ENCODE measurements at regions not wholly inside any gene's neighbourhood (a gene's known extent, or its start where the extent isn't known, plus 50 kb on each side); places are given as distances from the start of the nearest gene placed in this dataset.

GRCh38 chr1:191034132-191034531 lies 556.5 kb upstream of the BRINP3 start:
- intact Hi-C loops (cut with micrococcal nuclease) (no loop called here), in situ Hi-C loops (cut with MboI; ENCODE audit: low sequenced_read_pairs) (no loop called here), dilution Hi-C loops (cut with HindIII; ENCODE audit: low sequenced_read_pairs, unreplicated experiment) (no loop called here)
- no peak overlapping the region for H4K8ac ChIP-seq (ENCODE audit: low read depth in 2 of 2, low read length in 2 of 2)
- H2BK5ac ChIP-seq (ENCODE audit: low read depth, low read length, poor library complexity, severe bottlenecking): no peak overlapping the region
- no peak overlapping the region for H2BK120ac ChIP-seq (ENCODE audit: low read depth, low read length)
- ChIA-PET POLR2A (ENCODE audit: unreplicated experiment) (no interaction called here), CTCF (interaction anchor here (0.7 kb wide), 1 partner anchor 619 kb away, joined by 4 read pairs; no protein-coding TSS in a partner anchor)
- no peaks in the 10 kb centered on the region for H3K9me3 ChIP-seq (ENCODE audit: control insufficient read depth, insufficient read depth, low read length)
- no peaks in the 10 kb centered on the region for H4K20me1 ChIP-seq (ENCODE audit: insufficient read depth, low read length)
- no peak overlapping the region for H2AFZ ChIP-seq (replicated peaks; ENCODE audit: low read length, poor library complexity)
- H4K5ac ChIP-seq (ENCODE audit: low read depth, low read length): no peak overlapping the region
- no peak overlapping the region for H3K27ac ChIP-seq (ENCODE audit: insufficient read depth, low read length)
- no peaks in the 10 kb centered on the region for H3K27me3 ChIP-seq (ENCODE audit: control insufficient read depth, insufficient read depth, low read length)
- no peaks in the 10 kb centered on the region for H3K9me1 ChIP-seq (ENCODE audit: insufficient read depth, low read length)
- H3K14ac ChIP-seq (replicated peaks; ENCODE audit: low read depth, low read length): no peak overlapping the region
- no peaks in the 10 kb centered on the region for H3K79me1 ChIP-seq (ENCODE audit: low read depth in 1 of 2, low read length in 2 of 2)
- H3K4me1 ChIP-seq (ENCODE audit: control insufficient read depth, insufficient read depth, low read length): no peaks in the 10 kb centered on the region
- H3K18ac ChIP-seq (ENCODE audit: low read depth, low read length): no peak overlapping the region
- WGBS, 2 experiments (ENCODE audit: extremely low coverage in 2 of 2, insufficient read length in 1 of 2): 67% methylated on average over 1 of the region's 2 CpGs; no CpG with 5 or more reads in 1 of the 2 experiments
- no peak overlapping the region for H2AK9ac ChIP-seq (replicated peaks; ENCODE audit: low read depth, low read length, poor library complexity)
- H3K4ac ChIP-seq (ENCODE audit: low read depth, low read length): no peak overlapping the region
- no peak for DNase-seq
- no peak for ATAC-seq (ENCODE audit: low read depth)
- H3K4me2 ChIP-seq (ENCODE audit: low read depth, low read length): no peak overlapping the region
- TF ChIP-seq MAZ (IDR thresholded peaks at IDR 0.05; ENCODE audit: borderline replicate concordance, low read depth, low read length) (no peak), POLR2A (IDR thresholded peaks at IDR 0.05; ENCODE audit: low read depth, low read length) (no peak), CEBPB (IDR thresholded peaks at IDR 0.05; ENCODE audit: low read depth, low read length) (no peak), RCOR1 (IDR thresholded peaks at IDR 0.05; ENCODE audit: insufficient replicate concordance, low read length) (no peak), FOS (IDR thresholded peaks at IDR 0.05; ENCODE audit: low read depth, low read length) (no peak)
- H3K9ac ChIP-seq (ENCODE audit: low read depth, low read length): no peak overlapping the region
- no peak overlapping the region for H2BK15ac ChIP-seq (ENCODE audit: low read depth, low read length)
- H3K23ac ChIP-seq (ENCODE audit: low read depth, low read length): no peak overlapping the region
- H3K4me3 ChIP-seq (ENCODE audit: insufficient read depth, low read depth, low read length): no peak overlapping the region
- no peaks in the 10 kb centered on the region for H3K36me3 ChIP-seq (ENCODE audit: control insufficient read depth, insufficient read depth, low read length)
- H4K91ac ChIP-seq (ENCODE audit: insufficient read depth, low read depth, low read length): no peak overlapping the region
- BruUV-seq (replicated peaks): no TSS peak
- no peak overlapping the region for H3K56ac ChIP-seq (ENCODE audit: extremely low read depth, insufficient read depth, low read length)
- no peak overlapping the region for H2BK20ac ChIP-seq (ENCODE audit: low read depth, low read length)
- H2AK5ac ChIP-seq (ENCODE audit: low read depth, low read length): no peak overlapping the region

All from IMR-90 (cell line).